Upper lobe of left lung (tissue), 4 donors: ENCODE measurements at regions not wholly inside any gene's neighbourhood (a gene's known extent, or its start where the extent isn't known, plus 50 kb on each side); places are given as distances from the start of the nearest gene placed in this dataset.

Experiments used
- EP300 ChIP-seq, 4 donors: sonication (generic); formaldehyde crosslinking; IDR thresholded peaks; one replicate each; pipeline ENCODE4 v1.5.1; 2017; ENCODE audit warnings: antibody characterized with exemption in 4 of 4, control low read depth in 2 of 4
- POLR2A ChIP-seq, 4 donors: fragments of 450-650 bp; IDR thresholded peaks; one replicate each; pipeline ENCODE4 v1.5.1; 2016 to 2017; ENCODE audit warnings: antibody characterized with exemption in 4 of 4, mild to moderate bottlenecking in 2 of 4
- POLR2AphosphoS5 ChIP-seq, 2 donors: sonication (generic); formaldehyde crosslinking; IDR thresholded peaks; one replicate each; pipeline ENCODE4 v1.5.1; 2017; ENCODE audit warnings: antibody characterized with exemption in 2 of 2
- TF ChIP-seq, protein P1 (sequence below), 6 experiments: fragments of 450-650 bp in 4 of 6; fragments of 200-600 bp in 2 of 6; sonication (generic) in 2 of 6; IDR thresholded peaks; one replicate each; pipeline ENCODE4 v1.5.1; 2016 to 2019; ENCODE audit warnings: antibody characterized with exemption in 6 of 6

- TF ChIP-seq, protein P1, sequence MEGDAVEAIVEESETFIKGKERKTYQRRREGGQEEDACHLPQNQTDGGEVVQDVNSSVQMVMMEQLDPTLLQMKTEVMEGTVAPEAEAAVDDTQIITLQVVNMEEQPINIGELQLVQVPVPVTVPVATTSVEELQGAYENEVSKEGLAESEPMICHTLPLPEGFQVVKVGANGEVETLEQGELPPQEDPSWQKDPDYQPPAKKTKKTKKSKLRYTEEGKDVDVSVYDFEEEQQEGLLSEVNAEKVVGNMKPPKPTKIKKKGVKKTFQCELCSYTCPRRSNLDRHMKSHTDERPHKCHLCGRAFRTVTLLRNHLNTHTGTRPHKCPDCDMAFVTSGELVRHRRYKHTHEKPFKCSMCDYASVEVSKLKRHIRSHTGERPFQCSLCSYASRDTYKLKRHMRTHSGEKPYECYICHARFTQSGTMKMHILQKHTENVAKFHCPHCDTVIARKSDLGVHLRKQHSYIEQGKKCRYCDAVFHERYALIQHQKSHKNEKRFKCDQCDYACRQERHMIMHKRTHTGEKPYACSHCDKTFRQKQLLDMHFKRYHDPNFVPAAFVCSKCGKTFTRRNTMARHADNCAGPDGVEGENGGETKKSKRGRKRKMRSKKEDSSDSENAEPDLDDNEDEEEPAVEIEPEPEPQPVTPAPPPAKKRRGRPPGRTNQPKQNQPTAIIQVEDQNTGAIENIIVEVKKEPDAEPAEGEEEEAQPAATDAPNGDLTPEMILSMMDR (IDR thresholded peaks at IDR 0.05) = no peak
- TF ChIP-seq POLR2AphosphoS5 (IDR thresholded peaks at IDR 0.05) (no peak), POLR2A (IDR thresholded peaks at IDR 0.05) (no peak), EP300 (IDR thresholded peaks at IDR 0.05) (no peak)
Observed at GRCh38 chr6:45758787-45759471, 256.7 kb downstream of the CLIC5 start.
